ENCODE measurements at regions not wholly inside any gene's neighbourhood (a gene's known extent, or its start where the extent isn't known, plus 50 kb on each side); places are given as distances from the start of the nearest gene placed in this dataset.
A peak's percentile ranks its signal among the peaks of the same experiment; 100 is the strongest.

GRCh38 chr15:58342508-58342907 lies 89.3 kb upstream of the LIPC start:
- TF ChIP-seq CTCF (IDR thresholded peaks at IDR 0.05; ENCODE audit: unreplicated experiment in 3 of 3), result no peak
- no peaks in the 10 kb centered on the region for H3K36me3 Mint-ChIP-seq (ENCODE audit: low read depth)
- H3K27ac Mint-ChIP-seq, result peak overlapping the region; percentile 5 to 47 (median 28)
- peaks cover 3% of the 10 kb centered on the region for H3K9me3 Mint-ChIP-seq
- peaks cover 14% of the 10 kb centered on the region for H3K4me1 Mint-ChIP-seq
- no peak overlapping the region for H3K4me3 Mint-ChIP-seq
- peaks cover 5% of the 10 kb centered on the region for H3K27me3 Mint-ChIP-seq (ENCODE audit: low read depth)

- Mint-ChIP-seq H3K36me3 (ENCODE audit: low read depth) (peaks cover 4% of the 10 kb centered on the region), H3K27me3 (ENCODE audit: low read depth) (peaks cover 5% of the 10 kb centered on the region), H3K4me3 (no peak overlapping the region), H3K4me1 (peaks cover 14% of the 10 kb centered on the region), H3K27ac (peak overlapping the region in 1 of 3 experiments; percentile 65), H3K9me3 (peaks cover 6% of the 10 kb centered on the region)
- TF ChIP-seq CTCF (IDR thresholded peaks at IDR 0.05; ENCODE audit: unreplicated experiment in 3 of 3), result no peak
These were observed 87.3 kb upstream of the LIPC start for GRCh38 chr15:58344213-58345070.

DNA sequence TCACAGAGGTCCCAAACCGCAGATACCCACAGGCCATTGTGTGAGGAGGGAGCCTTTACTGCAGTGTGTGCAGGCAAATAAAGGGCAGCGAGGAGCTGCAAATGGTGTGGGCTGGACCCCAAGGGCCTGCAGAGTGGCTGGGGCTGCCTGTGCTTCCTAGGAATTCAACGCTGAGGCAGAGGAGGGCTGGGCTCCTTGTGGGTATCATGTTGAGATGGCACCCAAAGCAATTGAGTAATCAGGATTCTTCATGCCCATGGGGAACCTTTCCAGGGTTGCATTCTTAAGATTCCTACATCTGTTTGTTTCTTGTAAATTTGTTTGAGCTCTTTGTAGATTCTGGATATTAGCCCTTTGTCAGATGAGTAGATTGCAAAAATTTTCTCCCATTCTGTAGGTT lies 85.4 kb upstream of the LIPC start:
- Mint-ChIP-seq H3K27ac (no peak overlapping the region), H3K4me1 (peaks cover 14% of the 10 kb centered on the region), H3K9me3 (peaks cover 6% of the 10 kb centered on the region), H3K36me3 (ENCODE audit: low read depth) (peaks cover 4% of the 10 kb centered on the region), H3K27me3 (ENCODE audit: low read depth) (peaks cover 5% of the 10 kb centered on the region), H3K4me3 (no peak overlapping the region)
- no peak for TF ChIP-seq CTCF (IDR thresholded peaks at IDR 0.05; ENCODE audit: unreplicated experiment in 3 of 3)

DNA sequence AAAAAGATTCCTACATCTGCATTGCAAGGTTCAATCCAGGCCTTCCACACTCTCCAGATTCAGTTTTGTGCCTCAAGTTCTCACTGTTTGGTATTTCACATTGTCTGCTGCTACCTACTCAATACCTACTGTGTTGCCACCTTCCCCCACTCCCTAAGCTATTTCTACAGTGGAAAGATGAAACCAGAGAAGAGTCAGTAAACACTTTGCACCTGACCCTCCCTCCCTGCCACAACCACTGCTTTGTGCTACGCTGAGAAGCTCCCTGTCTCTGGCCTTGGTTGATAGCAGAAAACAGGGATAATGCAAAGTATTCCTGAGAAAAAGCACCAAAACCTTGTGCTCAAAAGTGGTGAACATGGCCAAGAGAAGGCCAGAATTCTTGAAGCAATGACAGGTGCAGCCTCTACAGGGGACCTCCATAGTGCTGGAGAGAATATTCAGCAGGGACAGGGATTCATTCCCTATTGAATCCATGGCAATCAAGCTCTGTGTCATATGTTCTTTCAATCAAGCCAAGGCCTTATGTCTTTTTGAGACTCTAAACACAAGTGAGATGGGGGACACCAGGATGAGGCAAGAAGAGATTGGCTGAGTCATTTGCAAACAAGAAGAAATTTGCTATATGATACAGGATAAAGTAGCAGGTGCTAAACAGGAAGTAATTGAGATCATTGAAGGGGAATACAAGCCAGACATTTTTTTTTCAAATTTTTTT lies 83.5 kb upstream of the LIPC start:
- no peak for TF ChIP-seq CTCF (IDR thresholded peaks at IDR 0.05; ENCODE audit: unreplicated experiment in 3 of 3)
- H3K4me1 Mint-ChIP-seq, result peaks cover 5% of the 10 kb centered on the region
- peaks cover 4% of the 10 kb centered on the region for H3K36me3 Mint-ChIP-seq (ENCODE audit: low read depth)
- no peak overlapping the region for H3K27ac Mint-ChIP-seq
- H3K4me3 Mint-ChIP-seq, result no peak overlapping the region
- peaks cover 9% of the 10 kb centered on the region for H3K27me3 Mint-ChIP-seq (ENCODE audit: low read depth)
- peaks cover 6% of the 10 kb centered on the region for H3K9me3 Mint-ChIP-seq

DNA sequence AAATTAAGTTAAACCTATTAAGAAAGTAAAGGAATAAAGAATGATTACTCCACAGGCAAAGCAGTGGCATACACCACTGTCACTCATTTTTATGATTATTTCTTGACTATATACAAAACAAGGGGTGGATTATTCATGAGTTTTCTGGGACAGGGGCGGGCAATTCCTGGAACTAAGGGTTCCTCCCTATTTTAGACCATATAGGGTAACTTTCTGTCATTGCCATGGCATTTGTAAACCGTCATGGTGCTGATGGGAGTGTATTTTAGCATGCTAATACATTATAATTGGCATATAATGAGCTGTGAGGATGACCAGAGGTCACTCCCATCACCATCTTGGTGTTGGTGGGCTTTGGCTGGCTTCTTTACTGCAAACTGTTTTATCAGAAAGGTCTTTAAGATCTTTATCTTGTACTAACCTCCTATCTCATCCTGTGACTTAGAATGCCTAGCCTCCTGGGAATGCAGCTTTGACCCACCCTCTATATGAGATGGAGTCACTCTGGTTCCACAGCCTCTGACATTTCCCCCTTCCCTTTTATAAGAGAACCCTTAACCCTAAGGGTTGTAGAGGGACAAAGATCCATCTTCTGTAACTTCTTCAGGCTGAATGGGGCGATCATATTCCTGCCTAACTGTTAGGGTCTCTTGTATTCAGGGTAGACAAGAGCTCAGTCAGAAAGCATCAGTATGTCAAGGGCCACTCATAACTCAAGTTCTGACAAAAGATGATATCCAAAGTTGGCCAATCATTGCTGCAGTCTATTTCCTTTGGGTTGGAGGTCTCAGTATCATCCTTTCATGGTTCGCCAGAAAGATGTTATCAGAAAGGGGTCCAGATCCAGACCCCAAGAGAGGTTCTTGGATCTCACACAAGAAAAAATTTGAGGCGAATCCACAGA lies 79.5 kb upstream of the LIPC start:
- TF ChIP-seq CTCF (IDR thresholded peaks at IDR 0.05; ENCODE audit: unreplicated experiment in 3 of 3), result no peak
- peaks cover 28% of the 10 kb centered on the region for H3K27me3 Mint-ChIP-seq (ENCODE audit: low read depth)
- no peak overlapping the region for H3K27ac Mint-ChIP-seq
- no peak overlapping the region for H3K4me3 Mint-ChIP-seq
- H3K36me3 Mint-ChIP-seq (ENCODE audit: low read depth), result peaks cover 4% of the 10 kb centered on the region
- H3K4me1 Mint-ChIP-seq, result peaks cover 5% of the 10 kb centered on the region
- H3K9me3 Mint-ChIP-seq, result peaks cover 3% of the 10 kb centered on the region
